ENCODE measurements at regions not wholly inside any gene's neighbourhood (a gene's known extent, or its start where the extent isn't known, plus 50 kb on each side); places are given as distances from the start of the nearest gene placed in this dataset.

- no peaks in the 10 kb centered on the region for H3K9me3 ChIP-seq
- H3K4me3 ChIP-seq, result no peak overlapping the region
- 60% methylated on average over 4 of the region's 4 CpGs for WGBS
- H3K27ac ChIP-seq (replicated peaks in 1 of 4), result no peak overlapping the region
- H3K27me3 ChIP-seq, result no peaks in the 10 kb centered on the region
- no peak for DNase-seq (ENCODE audit: extremely low spot score)
- intact Hi-C loops (cut with DNase I), result no loop called here
- TF ChIP-seq POLR2A (IDR thresholded peaks at IDR 0.05; ENCODE audit: low read depth), result no peak
- no peak for TF ChIP-seq EP300 (IDR thresholded peaks at IDR 0.05)
- no peak for TF ChIP-seq POLR2AphosphoS5 (IDR thresholded peaks at IDR 0.05)
- TF ChIP-seq CTCF (IDR thresholded peaks at IDR 0.05), result no peak
- H3K36me3 ChIP-seq, result no peaks in the 10 kb centered on the region
- no peaks in the 10 kb centered on the region for H3K4me1 ChIP-seq
Measured at GRCh38 chr4:188804861-188805260, 665.6 kb downstream of the TRIML1 start.

GRCh38 chr4:188811121-188811520 is 671.9 kb downstream of the TRIML1 start:
- TF ChIP-seq CTCF (IDR thresholded peaks at IDR 0.05), result no peak
- TF ChIP-seq EP300 (IDR thresholded peaks at IDR 0.05), result no peak
- no peak for TF ChIP-seq POLR2A (IDR thresholded peaks at IDR 0.05; ENCODE audit: low read depth)
- no peak for TF ChIP-seq POLR2AphosphoS5 (IDR thresholded peaks at IDR 0.05)
- Histone ChIP-seq H3K9me3 (peaks cover 0 to 7% (median 2%) of the 10 kb centered on the region in 4 donors), H3K4me1 (no peaks in the 10 kb centered on the region), H3K36me3 (no peaks in the 10 kb centered on the region), H3K27me3 (no peaks in the 10 kb centered on the region), H3K27ac (replicated peaks in 1 of 4) (no peak overlapping the region), H3K4me3 (no peak overlapping the region)
- no peak for DNase-seq (ENCODE audit: extremely low spot score)
- WGBS, result 81% methylated on average over 1 of the region's 1 CpG
- intact Hi-C loops (cut with DNase I), result no loop called here

GRCh38 chr4:188812644-188813043 is 673.4 kb downstream of the TRIML1 start:
- WGBS, result 36% methylated on average over 1 of the region's 1 CpG
- TF ChIP-seq EP300 (IDR thresholded peaks at IDR 0.05), result no peak
- TF ChIP-seq POLR2AphosphoS5 (IDR thresholded peaks at IDR 0.05), result no peak
- no peak for TF ChIP-seq POLR2A (IDR thresholded peaks at IDR 0.05; ENCODE audit: low read depth)
- TF ChIP-seq CTCF (IDR thresholded peaks at IDR 0.05), result no peak
- no peaks in the 10 kb centered on the region for H3K27me3 ChIP-seq
- no peak overlapping the region for H3K4me3 ChIP-seq
- intact Hi-C loops (cut with DNase I), result no loop called here
- H3K36me3 ChIP-seq, result no peaks in the 10 kb centered on the region
- no peak for DNase-seq (ENCODE audit: extremely low spot score)
- peaks cover 0 to 7% (median 2%) of the 10 kb centered on the region in 4 donors for H3K9me3 ChIP-seq
- H3K27ac ChIP-seq (replicated peaks in 1 of 4), result no peak overlapping the region
- no peaks in the 10 kb centered on the region for H3K4me1 ChIP-seq

- no peak for DNase-seq (ENCODE audit: extremely low spot score)
- no peak overlapping the region for H3K27ac ChIP-seq (replicated peaks in 1 of 4)
- H3K9me3 ChIP-seq, result peaks cover 0 to 7% (median 2%) of the 10 kb centered on the region in 4 donors
- no peaks in the 10 kb centered on the region for H3K27me3 ChIP-seq
- no peak overlapping the region for H3K4me3 ChIP-seq
- TF ChIP-seq POLR2AphosphoS5 (IDR thresholded peaks at IDR 0.05), result no peak
- no peak for TF ChIP-seq EP300 (IDR thresholded peaks at IDR 0.05)
- no peaks in the 10 kb centered on the region for H3K36me3 ChIP-seq
- intact Hi-C loops (cut with DNase I), result no loop called here
- WGBS, result 92% methylated on average over 6 of the region's 6 CpGs
- H3K4me1 ChIP-seq, result no peaks in the 10 kb centered on the region
Measured at GRCh38 chr4:188818300-188818699, 679.1 kb downstream of the TRIML1 start.

- no peak overlapping the region for H3K4me3 ChIP-seq
- no peaks in the 10 kb centered on the region for H3K36me3 ChIP-seq
- 86% methylated on average over 2 of the region's 2 CpGs for WGBS
- H3K27ac ChIP-seq (replicated peaks in 1 of 4), result no peak overlapping the region
- intact Hi-C loops (cut with DNase I), result no loop called here
- TF ChIP-seq EP300 (IDR thresholded peaks at IDR 0.05) (no peak), CTCF (IDR thresholded peaks at IDR 0.05) (no peak), POLR2AphosphoS5 (IDR thresholded peaks at IDR 0.05) (no peak), POLR2A (IDR thresholded peaks at IDR 0.05; ENCODE audit: low read depth) (no peak)
- H3K27me3 ChIP-seq, result no peaks in the 10 kb centered on the region
- peaks cover 0 to 2% (median 0%) of the 10 kb centered on the region in 4 donors for H3K9me3 ChIP-seq
- no peak for DNase-seq (ENCODE audit: extremely low spot score)
- no peaks in the 10 kb centered on the region for H3K4me1 ChIP-seq
Measured at GRCh38 chr4:188819233-188819632, 680.0 kb downstream of the TRIML1 start.
